Panc1 (cell line): ENCODE measurements at regions not wholly inside any gene's neighbourhood (a gene's known extent, or its start where the extent isn't known, plus 50 kb on each side); places are given as distances from the start of the nearest gene placed in this dataset.

Experiments
- ATAC-seq: fragments of 200-7000 bp; cut with Tn5 transposase; 2 replicates; pipeline ENCODE4 v1.9.1; 2020; ENCODE audit warnings: mild to moderate bottlenecking, moderate library complexity
- BruUV-seq: library from RNA; stranded (reverse); fragments of 400-500 nt; replicated peaks from 2 replicates; lab custom pipeline; 2021; lab: Mats Ljungman, UMichigan
- CTCF ChIA-PET: fragments of 300-600 bp; sonication (Branson Sonifier 250); formaldehyde crosslinking; loops from one replicate; lab custom pipeline; 2022; ENCODE audit warnings: antibody characterized with exemption; lab: Charles Lee
- POLR2A ChIA-PET: fragments of 300-600 bp; sonication (Branson Sonifier 250); formaldehyde crosslinking; loops from one replicate; lab custom pipeline; 2022; ENCODE audit warnings: antibody characterized with exemption; lab: Charles Lee
- DNase-seq: peaks from one replicate; pipeline ENCODE4 v3.0.0-alpha.2; 2010; ENCODE audit warnings: low read depth, low spot score
- H3K27ac ChIP-seq: 2 replicates; pipeline ENCODE4 v1.5.1; 2011; ENCODE audit warnings: mild to moderate bottlenecking, low read length, inconsistent platforms
- H3K27me3 ChIP-seq: fragments of 200-500 bp; sonication (Bioruptor generic); 2 replicates; pipeline ENCODE4 v1.6.0; 2014; ENCODE audit warnings: low read length, inconsistent platforms; ENCODE audit not compliant: control insufficient read depth, insufficient read depth
- H3K36me3 ChIP-seq: fragments of 200-500 bp; sonication (Bioruptor generic); 2 replicates; pipeline ENCODE4 v1.5.1; 2014; ENCODE audit warnings: inconsistent platforms, mild to moderate bottlenecking, low read length, moderate library complexity; ENCODE audit not compliant: control insufficient read depth, insufficient read depth
- H3K4me1 ChIP-seq: 2 replicates; pipeline ENCODE4 v1.5.1; 2011; ENCODE audit warnings: inconsistent platforms, mild to moderate bottlenecking, low read length, moderate library complexity; ENCODE audit not compliant: control insufficient read depth, insufficient read depth
- H3K4me3 ChIP-seq, 2 experiments: 2 replicates each; pipeline ENCODE4 v1.5.1; 2011 to 2012; ENCODE audit warnings: low read depth in 2 of 2, low read length in 2 of 2, mild to moderate bottlenecking in 2 of 2, inconsistent platforms in 1 of 2, moderate library complexity in 1 of 2
- H3K9me3 ChIP-seq: fragments of 200-500 bp; sonication (Bioruptor generic); 2 replicates; pipeline ENCODE4 v1.5.1; 2014; ENCODE audit warnings: low read depth, mild to moderate bottlenecking, inconsistent platforms, low read length, moderate library complexity; ENCODE audit not compliant: control insufficient read depth, insufficient read depth
- POLR2AphosphoS5 ChIP-seq: IDR thresholded peaks from 2 replicates; pipeline ENCODE4 v1.6.1; 2012; ENCODE audit warnings: mild to moderate bottlenecking, low read depth, low read length, moderate library complexity
- REST ChIP-seq, 2 experiments: IDR thresholded peaks; 2 replicates each; pipeline ENCODE4 v1.6.1; 2011 to 2012; ENCODE audit warnings: low read depth in 2 of 2, control low read depth in 1 of 2, low read length in 1 of 2, mild to moderate bottlenecking in 1 of 2, moderate library complexity in 1 of 2; ENCODE audit not compliant: insufficient read depth in 1 of 2
- SIN3A ChIP-seq: IDR thresholded peaks from 2 replicates; pipeline ENCODE4 v1.6.1; 2012; ENCODE audit warnings: low read depth, mild to moderate bottlenecking, low read length, moderate library complexity, borderline replicate concordance; ENCODE audit not compliant: insufficient read depth
- TCF7L2 ChIP-seq: IDR thresholded peaks from 2 replicates; pipeline ENCODE4 v1.6.1; 2011; ENCODE audit warnings: mild to moderate bottlenecking, low read depth, low read length, inconsistent platforms
- in situ Hi-C: cut with HindIII; loops from 2 replicates; pipeline ENCODE4 v1.10.0; 2016; ENCODE audit warnings: low sequenced_read_pairs, low pct_unique_long_range_greater_than_20kb
- intact Hi-C: fragments of 100-400 bp; cut with micrococcal nuclease; formaldehyde crosslinking; loops from one replicate; pipeline ENCODE4 v1.10.0; 2022; ENCODE audit not compliant: unreplicated experiment
- TF ChIP-seq, protein P1 (sequence below): fragments of 450-650 bp; IDR thresholded peaks from 2 replicates; pipeline ENCODE4 v1.5.1; 2017; ENCODE audit warnings: mild to moderate bottlenecking

DNA sequence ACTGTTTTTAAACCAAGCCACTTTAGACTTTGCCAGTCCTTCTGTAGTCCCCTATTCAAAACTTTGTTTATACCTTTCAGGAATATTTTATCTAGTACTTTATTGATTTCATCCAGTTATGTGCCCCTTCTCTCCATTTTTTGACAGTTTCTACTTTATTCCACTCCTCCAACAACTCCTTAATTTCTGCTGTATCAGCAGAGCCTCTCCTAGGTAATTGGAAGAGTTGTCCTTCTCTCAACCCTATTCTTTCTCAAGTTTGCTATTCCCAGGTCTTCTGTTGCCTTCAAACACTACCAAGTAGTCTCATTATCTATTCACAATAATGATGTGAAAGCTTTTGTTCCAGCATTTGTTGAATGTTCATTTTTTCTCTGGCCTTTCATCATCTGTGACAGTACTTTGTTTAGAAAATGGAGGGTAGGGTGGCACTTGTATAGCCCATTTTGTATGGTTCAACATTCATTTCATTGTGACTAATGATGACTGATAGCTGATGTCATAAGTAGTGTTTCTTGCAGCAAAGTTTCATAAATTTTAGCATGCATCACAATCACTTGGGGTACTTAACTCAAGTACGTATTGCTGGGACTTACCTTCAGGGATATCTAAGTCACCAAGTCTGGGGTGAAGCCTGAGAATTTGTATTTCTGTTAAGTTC is 204.4 kb upstream of the DMRT1 start:
- Histone ChIP-seq H3K27me3 (no peaks in the 10 kb centered on the region), H3K27ac (no peak overlapping the region), H3K4me3 (no peak overlapping the region), H3K9me3 (no peaks in the 10 kb centered on the region), H3K4me1 (no peaks in the 10 kb centered on the region), H3K36me3 (no peaks in the 10 kb centered on the region)
- ATAC-seq (no peak), DNase-seq (no peak)
- intact Hi-C loops (no loop called here), in situ Hi-C loops (no loop called here)
- ChIA-PET CTCF (no interaction called here), POLR2A (no interaction called here)
- BruUV-seq: no TSS peak
- TF ChIP-seq, protein P1, sequence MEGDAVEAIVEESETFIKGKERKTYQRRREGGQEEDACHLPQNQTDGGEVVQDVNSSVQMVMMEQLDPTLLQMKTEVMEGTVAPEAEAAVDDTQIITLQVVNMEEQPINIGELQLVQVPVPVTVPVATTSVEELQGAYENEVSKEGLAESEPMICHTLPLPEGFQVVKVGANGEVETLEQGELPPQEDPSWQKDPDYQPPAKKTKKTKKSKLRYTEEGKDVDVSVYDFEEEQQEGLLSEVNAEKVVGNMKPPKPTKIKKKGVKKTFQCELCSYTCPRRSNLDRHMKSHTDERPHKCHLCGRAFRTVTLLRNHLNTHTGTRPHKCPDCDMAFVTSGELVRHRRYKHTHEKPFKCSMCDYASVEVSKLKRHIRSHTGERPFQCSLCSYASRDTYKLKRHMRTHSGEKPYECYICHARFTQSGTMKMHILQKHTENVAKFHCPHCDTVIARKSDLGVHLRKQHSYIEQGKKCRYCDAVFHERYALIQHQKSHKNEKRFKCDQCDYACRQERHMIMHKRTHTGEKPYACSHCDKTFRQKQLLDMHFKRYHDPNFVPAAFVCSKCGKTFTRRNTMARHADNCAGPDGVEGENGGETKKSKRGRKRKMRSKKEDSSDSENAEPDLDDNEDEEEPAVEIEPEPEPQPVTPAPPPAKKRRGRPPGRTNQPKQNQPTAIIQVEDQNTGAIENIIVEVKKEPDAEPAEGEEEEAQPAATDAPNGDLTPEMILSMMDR: no peak
- TF ChIP-seq TCF7L2 (no peak), REST (IDR thresholded peaks at IDR 0.05; ENCODE audit: insufficient read depth in 1 of 2, low read depth in 2 of 2, low read length in 1 of 2) (no peak), POLR2AphosphoS5 (no peak), SIN3A (no peak)

DNA sequence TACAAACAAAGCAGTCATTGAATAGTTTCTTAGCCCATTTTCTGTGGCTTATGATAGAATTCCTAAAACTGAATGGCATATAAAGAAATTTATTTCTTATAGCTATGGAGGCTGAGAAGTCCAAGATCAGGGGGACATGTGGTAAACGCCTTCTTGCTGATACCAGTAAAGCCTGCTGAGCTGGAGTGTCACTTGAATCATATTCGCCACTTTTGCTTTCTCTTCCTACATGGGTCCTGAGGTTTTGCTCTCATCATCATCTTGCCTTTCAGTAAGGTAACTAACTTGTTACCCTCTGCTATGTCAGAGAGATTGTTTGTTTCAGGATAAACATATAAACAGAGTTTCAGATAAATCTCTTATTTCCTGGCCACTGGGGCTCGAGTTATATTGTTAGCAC is 203.3 kb upstream of the DMRT1 start:
- no TSS peak for BruUV-seq
- no peaks in the 10 kb centered on the region for H3K36me3 ChIP-seq
- H3K27ac ChIP-seq: no peak overlapping the region
- POLR2A ChIA-PET: no interaction called here
- TF ChIP-seq REST (IDR thresholded peaks at IDR 0.05; ENCODE audit: insufficient read depth in 1 of 2, low read depth in 2 of 2, low read length in 1 of 2) (no peak), POLR2AphosphoS5 (no peak), SIN3A (no peak), TCF7L2 (no peak)
- TF ChIP-seq, protein P1: no peak
- no peaks in the 10 kb centered on the region for H3K4me1 ChIP-seq
- intact Hi-C loops (no loop called here), in situ Hi-C loops (no loop called here)
- no peak overlapping the region for H3K4me3 ChIP-seq
- no peaks in the 10 kb centered on the region for H3K27me3 ChIP-seq
- no peak for DNase-seq
- ATAC-seq: no peak
- no peaks in the 10 kb centered on the region for H3K9me3 ChIP-seq
- CTCF ChIA-PET: no interaction called here
